Peyer's patch (tissue), 4 donors: ENCODE measurements at regions not wholly inside any gene's neighbourhood (a gene's known extent, or its start where the extent isn't known, plus 50 kb on each side); places are given as distances from the start of the nearest gene placed in this dataset.

Experiments
- DNase-seq, 3 donors: peaks; one replicate each; pipeline ENCODE4 v3.0.0-alpha.2; 2017 to 2019
- H3K27ac ChIP-seq, 4 donors: fragments of 200-600 bp; sonication (generic); one replicate each; pipeline ENCODE4 v1.5.1; 2016 to 2019
- H3K27me3 ChIP-seq, 2 donors: fragments of 200-600 bp; sonication (generic); one replicate each; pipeline ENCODE4 v1.5.1; 2019
- H3K36me3 ChIP-seq, 3 donors: fragments of 200-600 bp; sonication (generic); one replicate each; pipeline ENCODE4 v1.5.1; 2016 to 2019
- H3K4me1 ChIP-seq, 4 donors: fragments of 200-600 bp; sonication (generic); one replicate each; pipeline ENCODE4 v1.5.1; 2016 to 2019
- H3K4me3 ChIP-seq, 4 donors: fragments of 200-600 bp; sonication (generic); 1 replicate in 3 of 4; 2 replicates in 1 of 4; pipeline ENCODE4 v1.5.1; 2016 to 2019; ENCODE audit warnings: mild to moderate bottlenecking in 1 of 4
- H3K9me3 ChIP-seq, 4 donors: fragments of 200-600 bp; sonication (generic); one replicate each; pipeline ENCODE4 v1.5.1; 2016 to 2019; ENCODE audit warnings: mild to moderate bottlenecking in 1 of 4
- CTCF ChIP-seq, 6 experiments: fragments of 450-650 bp in 4 of 6; fragments of 200-600 bp in 2 of 6; sonication (generic) in 1 of 6; IDR thresholded peaks; one replicate each; pipeline ENCODE4 v1.5.1; 2017 to 2019; ENCODE audit warnings: antibody characterized with exemption in 6 of 6, mild to moderate bottlenecking in 3 of 6, moderate library complexity in 1 of 6
- POLR2A ChIP-seq, 2 donors: fragments of 450-650 bp; IDR thresholded peaks; one replicate each; pipeline ENCODE4 v1.5.1; 2017; ENCODE audit warnings: antibody characterized with exemption in 2 of 2, mild to moderate bottlenecking in 2 of 2, moderate library complexity in 2 of 2

DNA sequence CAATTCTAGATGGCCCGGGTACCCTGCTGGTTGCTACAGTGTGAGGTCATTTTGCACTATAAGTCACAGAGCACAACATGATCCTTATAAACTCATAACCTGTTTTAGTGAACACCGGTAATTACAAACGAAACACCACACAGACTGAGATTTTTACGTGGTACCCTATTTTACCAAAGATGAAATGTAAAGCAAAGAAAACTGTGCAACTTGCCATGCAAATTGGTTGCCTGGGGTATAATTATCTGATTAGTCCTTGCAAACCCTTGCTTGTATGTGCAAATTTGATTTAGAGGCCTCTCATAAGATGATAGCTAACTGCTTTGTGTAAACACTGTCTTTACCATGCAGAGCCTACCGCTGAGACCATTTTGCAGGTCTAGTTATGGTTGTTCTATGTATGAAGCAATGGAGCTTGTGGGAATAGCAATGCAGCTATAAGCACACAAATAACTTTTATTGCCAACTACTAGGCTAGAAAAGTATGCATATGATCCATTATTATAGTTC, 372.1 kb upstream of the FAR2 start:
- H3K36me3 ChIP-seq = no peaks in the 10 kb centered on the region
- no peak for TF ChIP-seq POLR2A (IDR thresholded peaks at IDR 0.05)
- TF ChIP-seq CTCF (IDR thresholded peaks at IDR 0.05) = no peak

GRCh38 chr12:28777603-28778365, 371.3 kb upstream of the FAR2 start:
- Histone ChIP-seq H3K4me3 (no peak overlapping the region), H3K27ac (no peak overlapping the region), H3K27me3 (no peaks in the 10 kb centered on the region), H3K4me1 (no peaks in the 10 kb centered on the region), H3K36me3 (no peaks in the 10 kb centered on the region), H3K9me3 (no peaks in the 10 kb centered on the region)
- no peak for TF ChIP-seq POLR2A (IDR thresholded peaks at IDR 0.05)
- TF ChIP-seq CTCF (IDR thresholded peaks at IDR 0.05) = no peak
- DNase-seq = no peak

More for the DNA sequence above, 372.1 kb upstream of the FAR2 start:
- no peaks in the 10 kb centered on the region for H3K9me3 ChIP-seq
- no peak for DNase-seq
- H3K4me1 ChIP-seq = peaks cover 0 to 4% (median 0%) of the 10 kb centered on the region in 4 donors
- H3K4me3 ChIP-seq = no peak overlapping the region
- no peaks in the 10 kb centered on the region for H3K27me3 ChIP-seq
- no peak overlapping the region for H3K27ac ChIP-seq

- Histone ChIP-seq H3K36me3 (no peaks in the 10 kb centered on the region), H3K9me3 (no peaks in the 10 kb centered on the region), H3K27me3 (no peaks in the 10 kb centered on the region), H3K4me3 (no peak overlapping the region), H3K4me1 (no peaks in the 10 kb centered on the region), H3K27ac (no peak overlapping the region)
- no peak for TF ChIP-seq POLR2A (IDR thresholded peaks at IDR 0.05)
- no peak for TF ChIP-seq CTCF (IDR thresholded peaks at IDR 0.05)
- DNase-seq = peak in 1 of 3 donors; percentile 63
Measured at GRCh38 chr12:28780096-28780495, 369.0 kb upstream of the FAR2 start.

- H3K36me3 ChIP-seq = no peaks in the 10 kb centered on the region
- no peaks in the 10 kb centered on the region for H3K9me3 ChIP-seq
- no peak overlapping the region for H3K27ac ChIP-seq
- TF ChIP-seq POLR2A (IDR thresholded peaks at IDR 0.05) (no peak), CTCF (IDR thresholded peaks at IDR 0.05) (no peak)
- H3K4me3 ChIP-seq = no peak overlapping the region
- H3K27me3 ChIP-seq = no peaks in the 10 kb centered on the region
- DNase-seq = no peak
- no peaks in the 10 kb centered on the region for H3K4me1 ChIP-seq
Measured at GRCh38 chr12:28780960-28781359, 368.1 kb upstream of the FAR2 start.

DNA sequence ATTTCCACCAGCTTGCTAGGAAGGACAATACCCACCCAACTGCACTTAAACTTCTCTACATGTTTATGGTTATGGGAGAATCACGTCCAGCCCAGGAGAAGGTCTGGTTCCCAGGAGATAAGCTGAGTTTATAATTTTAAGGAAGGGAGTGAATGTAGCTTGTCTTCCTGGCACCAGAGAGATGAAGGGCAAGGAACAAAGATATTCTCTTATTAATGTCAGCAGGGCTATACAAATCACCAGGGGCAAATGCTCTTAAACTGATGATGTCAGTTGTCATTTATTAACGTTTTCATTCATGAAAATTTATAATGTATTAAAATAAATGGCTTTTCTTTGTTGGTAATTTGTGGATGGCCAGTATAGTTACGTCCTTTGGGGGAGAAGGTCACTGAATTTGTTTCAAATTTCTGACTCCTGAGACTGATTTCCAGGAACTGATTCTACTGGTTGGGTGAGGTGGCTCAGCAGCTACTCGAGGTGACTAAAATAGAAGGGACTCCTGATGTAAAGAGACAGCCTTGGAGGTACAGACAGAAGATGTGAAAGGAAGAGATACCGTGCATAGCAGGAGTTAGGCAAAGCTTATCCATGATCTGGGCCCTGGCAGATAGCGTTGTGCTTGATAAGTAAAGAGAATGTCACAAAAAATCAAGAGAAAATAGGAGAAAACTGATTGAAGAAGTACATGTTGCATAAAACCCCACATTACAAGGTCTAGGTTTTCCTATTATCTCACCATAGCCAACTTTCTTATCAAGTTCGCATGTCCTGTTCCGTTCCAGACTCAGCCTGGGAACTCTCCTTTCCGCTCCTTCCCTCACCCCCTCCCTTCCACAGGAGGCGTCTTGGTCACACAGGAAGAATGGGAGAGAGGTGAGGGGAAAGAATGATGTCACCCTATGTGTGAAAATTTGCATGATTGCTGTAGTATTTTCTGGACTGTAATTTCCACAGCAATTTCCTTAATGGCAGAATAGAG, 367.1 kb upstream of the FAR2 start:
- Histone ChIP-seq H3K9me3 (no peaks in the 10 kb centered on the region), H3K27ac (no peak overlapping the region), H3K4me1 (no peaks in the 10 kb centered on the region), H3K36me3 (no peaks in the 10 kb centered on the region), H3K4me3 (no peak overlapping the region), H3K27me3 (no peaks in the 10 kb centered on the region)
- no peak for DNase-seq
- TF ChIP-seq POLR2A (IDR thresholded peaks at IDR 0.05) (no peak), CTCF (IDR thresholded peaks at IDR 0.05) (no peak)
